Keratinocyte (primary cell): ENCODE measurements at regions not wholly inside any gene's neighbourhood (a gene's known extent, or its start where the extent isn't known, plus 50 kb on each side); places are given as distances from the start of the nearest gene placed in this dataset.

Experiments used
- EZH2 ChIP-seq: IDR thresholded peaks from one replicate; pipeline ENCODE4 v1.6.1; 2012; ENCODE audit warnings: inconsistent platforms, mild to moderate bottlenecking, low read length, moderate library complexity
- TF ChIP-seq, protein P1 (sequence below), 3 experiments: IDR thresholded peaks in 1 of 3; conservative IDR thresholded peaks in 1 of 3; optimal IDR thresholded peaks in 1 of 3; 2 replicates in 2 of 3; 3 replicates in 1 of 3; pipeline versions ENCODE3 to v1.5.1; 2011; ENCODE audit warnings: low read length in 3 of 3, mild to moderate bottlenecking in 3 of 3, moderate library complexity in 2 of 3, control low read depth in 1 of 3, inconsistent platforms in 1 of 3; ENCODE audit not compliant: insufficient read depth in 2 of 3; ENCODE audit errors: extremely low read depth in 1 of 3

DNA sequence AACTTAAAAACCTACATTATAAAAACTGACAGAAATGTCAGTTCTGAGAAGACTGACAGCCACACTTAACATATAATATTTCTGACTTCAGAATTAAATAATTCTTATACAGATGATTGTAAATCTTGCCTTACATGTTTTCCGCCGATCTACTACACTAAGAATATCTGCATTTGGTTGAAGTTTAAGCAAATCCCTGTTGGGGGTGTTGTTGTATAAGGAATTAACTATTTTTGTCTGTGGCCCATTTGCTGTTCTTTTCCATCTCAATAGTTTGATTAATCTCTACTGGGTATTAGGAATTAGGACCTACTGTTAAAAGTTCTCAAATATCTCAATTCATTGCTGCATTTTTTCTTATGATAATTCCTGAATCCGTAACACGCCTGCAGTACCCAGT lies 838.3 kb upstream of the ROBO1 start:
- TF ChIP-seq, protein P1, sequence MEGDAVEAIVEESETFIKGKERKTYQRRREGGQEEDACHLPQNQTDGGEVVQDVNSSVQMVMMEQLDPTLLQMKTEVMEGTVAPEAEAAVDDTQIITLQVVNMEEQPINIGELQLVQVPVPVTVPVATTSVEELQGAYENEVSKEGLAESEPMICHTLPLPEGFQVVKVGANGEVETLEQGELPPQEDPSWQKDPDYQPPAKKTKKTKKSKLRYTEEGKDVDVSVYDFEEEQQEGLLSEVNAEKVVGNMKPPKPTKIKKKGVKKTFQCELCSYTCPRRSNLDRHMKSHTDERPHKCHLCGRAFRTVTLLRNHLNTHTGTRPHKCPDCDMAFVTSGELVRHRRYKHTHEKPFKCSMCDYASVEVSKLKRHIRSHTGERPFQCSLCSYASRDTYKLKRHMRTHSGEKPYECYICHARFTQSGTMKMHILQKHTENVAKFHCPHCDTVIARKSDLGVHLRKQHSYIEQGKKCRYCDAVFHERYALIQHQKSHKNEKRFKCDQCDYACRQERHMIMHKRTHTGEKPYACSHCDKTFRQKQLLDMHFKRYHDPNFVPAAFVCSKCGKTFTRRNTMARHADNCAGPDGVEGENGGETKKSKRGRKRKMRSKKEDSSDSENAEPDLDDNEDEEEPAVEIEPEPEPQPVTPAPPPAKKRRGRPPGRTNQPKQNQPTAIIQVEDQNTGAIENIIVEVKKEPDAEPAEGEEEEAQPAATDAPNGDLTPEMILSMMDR (optimal IDR thresholded peaks at IDR 0.05 in 1 of 3, IDR thresholded peaks at IDR 0.05 in 1 of 3, conservative IDR thresholded peaks at IDR 0.05 in 1 of 3; ENCODE audit: extremely low read depth in 1 of 3, insufficient read depth in 2 of 3, low read length in 3 of 3), result no peak
- TF ChIP-seq EZH2, result no peak
